Heart right ventricle (tissue), 16 donors: ENCODE measurements at regions not wholly inside any gene's neighbourhood (a gene's known extent, or its start where the extent isn't known, plus 50 kb on each side); places are given as distances from the start of the nearest gene placed in this dataset.

ENCODE experiments used
- ATAC-seq, 8 donors: fragments of 200-7000 bp; cut with Tn5 transposase; one replicate each; pipeline ENCODE4 v1.9.1; 2020; ENCODE audit warnings: mild to moderate bottlenecking in 8 of 8, moderate library complexity in 8 of 8, moderate number of reproducible peaks in 1 of 8
- DNase-seq, 2 donors: peaks; one replicate each; pipeline ENCODE4 v3.0.0-alpha.2; 2020
- H3K27ac ChIP-seq, 10 donors: fragments of 200-600 bp; sonication (generic) in 2 of 10; one replicate each; pipeline versions ENCODE4 v1.5.0 to v1.8.0; 2020 to 2022; ENCODE audit warnings: mild to moderate bottlenecking in 3 of 10
- H3K27me3 ChIP-seq, 7 donors: fragments of 200-600 bp; one replicate each; pipeline ENCODE4 v1.8.0; 2021 to 2022; ENCODE audit warnings: mild to moderate bottlenecking in 2 of 7
- H3K36me3 ChIP-seq, 9 donors: fragments of 200-600 bp; sonication (generic) in 1 of 9; one replicate each; pipeline versions ENCODE4 v1.5.0 to v1.8.0; 2020 to 2022; ENCODE audit warnings: mild to moderate bottlenecking in 2 of 9
- H3K4me1 ChIP-seq, 9 donors: fragments of 200-600 bp; sonication (generic) in 1 of 9; one replicate each; pipeline versions ENCODE4 v1.5.0 to v1.8.0; 2020 to 2022; ENCODE audit warnings: mild to moderate bottlenecking in 4 of 9
- H3K4me3 ChIP-seq, 10 donors: fragments of 200-600 bp; sonication (generic) in 2 of 10; one replicate each; pipeline versions ENCODE4 v1.5.0 to v1.8.0; 2020 to 2022; ENCODE audit warnings: mild to moderate bottlenecking in 7 of 10, moderate library complexity in 2 of 10
- H3K9me3 ChIP-seq, 11 donors: fragments of 200-600 bp in 10 of 11; sonication (generic) in 2 of 11; one replicate each; pipeline versions ENCODE4 v1.5.0 to v1.8.0; 2013 to 2022; ENCODE audit warnings: mild to moderate bottlenecking in 2 of 11, control low read depth in 1 of 11, moderate library complexity in 1 of 11
- WGBS, 2 donors: extraction: QIAGEN DNeasy Blood & Tissue Kit; methylation state at CpG; one replicate each; pipeline ENCODE4 v1.1.7; 2013; ENCODE audit warnings: inconsistent platforms in 1 of 2; 5-methylcytosine and 5-hydroxymethylcytosine counted together
- intact Hi-C, 10 donors: fragments of 100-400 bp; cut with DNase I; formaldehyde crosslinking; loops; one replicate each; pipeline versions ENCODE4 v1.11.1 to v1.14.2; 2022
- TF ChIP-seq, protein P1 (sequence below), 9 donors: fragments of 200-600 bp; sonication (generic) in 2 of 9; IDR thresholded peaks; one replicate each; pipeline versions ENCODE4 v1.5.0 to v1.8.0; 2021 to 2022; ENCODE audit warnings: antibody characterized with exemption in 9 of 9, mild to moderate bottlenecking in 5 of 9, moderate library complexity in 1 of 9
- donor health status: Arrhythmogenic right ventricular cardiomyopathy.
- donor health status: ischemic (EF 13 %, LVEDD 7.1; RV severe dilation, severe dysfunction).
- donor health status: healthy with polysubstance abuse.
- donor health status: DM: no; HTN: yes; CAD: no.
- donor health status: DM: no; HTN: no; CAD: no.
- donor health status: ischemic (EF 25% LVEDD 6.9; RV normal size, moderate dysfunction).
- donor health status: ischemic (EF 25% LVEDD 5.7; RV mildly dilated, moderate dysfunction).
- donor health status: healthy.
- donor health status: DM: yes; HTN: yes; CAD: no.
- donor health status: Ischemic cardiomyopathy.
- donor health status: ischemic (EF 35%, LVEDD 5.7; RV mildly dilated, moderate dysfunction).
- donor health status: nonischemic (EF 11% LVEDD 7.7; RV severe dilation, severe dysfunction).
- donor health status: DM: yes; HTN: yes; CAD: no.
- donor health status: PGD.
- donor health status: ischemic (EF 29% LVEDD 5.4; RV normal size, mild dysfunction).
- donor health status: nonischemic (EF 23%, LVEDD 6.1; RV moderate dilation, normal function).

DNA sequence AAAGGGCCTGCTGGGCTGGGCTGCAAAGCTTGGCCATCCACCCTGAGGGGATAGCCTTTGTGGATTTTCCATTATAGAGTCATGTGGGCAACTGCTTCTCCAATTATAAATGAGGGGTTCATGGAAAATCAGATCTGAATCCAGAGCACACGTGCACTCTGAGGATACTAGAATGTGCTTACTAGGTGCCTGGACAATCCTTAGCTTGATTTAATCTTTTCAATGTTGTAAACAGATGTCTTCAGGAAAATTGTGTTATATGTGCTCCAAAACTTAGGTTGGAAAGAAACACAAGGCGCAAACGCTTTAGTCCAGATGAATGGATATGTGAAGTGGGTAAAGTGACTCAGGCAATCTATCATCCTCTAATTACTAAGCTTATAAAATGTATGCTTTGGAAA is 92.0 kb downstream of the SLC17A6 start:
- peaks cover 0 to 26% (median 2%) of the 10 kb centered on the region in 7 donors for H3K27me3 ChIP-seq

More for the DNA sequence above, 92.0 kb downstream of the SLC17A6 start:
- Histone ChIP-seq H3K4me1 (peaks cover 0 to 16% (median 4%) of the 10 kb centered on the region in 9 donors), H3K27ac (no peak overlapping the region), H3K9me3 (peaks cover 0 to 5% (median 0%) of the 10 kb centered on the region in 11 donors), H3K36me3 (no peaks in the 10 kb centered on the region), H3K4me3 (no peak overlapping the region)
- ATAC-seq (no peak), DNase-seq (no peak)
- WGBS, 2 donors = 81% methylated on average over 3 of the region's 3 CpGs
- TF ChIP-seq, protein P1, sequence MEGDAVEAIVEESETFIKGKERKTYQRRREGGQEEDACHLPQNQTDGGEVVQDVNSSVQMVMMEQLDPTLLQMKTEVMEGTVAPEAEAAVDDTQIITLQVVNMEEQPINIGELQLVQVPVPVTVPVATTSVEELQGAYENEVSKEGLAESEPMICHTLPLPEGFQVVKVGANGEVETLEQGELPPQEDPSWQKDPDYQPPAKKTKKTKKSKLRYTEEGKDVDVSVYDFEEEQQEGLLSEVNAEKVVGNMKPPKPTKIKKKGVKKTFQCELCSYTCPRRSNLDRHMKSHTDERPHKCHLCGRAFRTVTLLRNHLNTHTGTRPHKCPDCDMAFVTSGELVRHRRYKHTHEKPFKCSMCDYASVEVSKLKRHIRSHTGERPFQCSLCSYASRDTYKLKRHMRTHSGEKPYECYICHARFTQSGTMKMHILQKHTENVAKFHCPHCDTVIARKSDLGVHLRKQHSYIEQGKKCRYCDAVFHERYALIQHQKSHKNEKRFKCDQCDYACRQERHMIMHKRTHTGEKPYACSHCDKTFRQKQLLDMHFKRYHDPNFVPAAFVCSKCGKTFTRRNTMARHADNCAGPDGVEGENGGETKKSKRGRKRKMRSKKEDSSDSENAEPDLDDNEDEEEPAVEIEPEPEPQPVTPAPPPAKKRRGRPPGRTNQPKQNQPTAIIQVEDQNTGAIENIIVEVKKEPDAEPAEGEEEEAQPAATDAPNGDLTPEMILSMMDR (IDR thresholded peaks at IDR 0.05) = no peak
- intact Hi-C loops = no loop called here
